HG02759 (cell line): ENCODE measurements at regions not wholly inside any gene's neighbourhood (a gene's known extent, or its start where the extent isn't known, plus 50 kb on each side); places are given as distances from the start of the nearest gene placed in this dataset.
"Not testable (repeated sequence)": the region's sequence is repeated elsewhere in the genome, so short reads cannot be mapped to it uniquely, and the experiment has no call there.

ENCODE experiments used
- ATAC-seq: cut with Tn5 transposase; IDR thresholded peaks from one replicate; pipeline ENCODE4 v1.9.1; 2021; ENCODE audit warnings: mild to moderate bottlenecking, moderate library complexity; ENCODE audit not compliant: unreplicated experiment

GRCh38 chr15:44904651-44905340 is 51.7 kb upstream of the TERB2 start:
- not testable (repeated sequence) for ATAC-seq
